ENCODE measurements at regions not wholly inside any gene's neighbourhood (a gene's known extent, or its start where the extent isn't known, plus 50 kb on each side); places are given as distances from the start of the nearest gene placed in this dataset.

DNA sequence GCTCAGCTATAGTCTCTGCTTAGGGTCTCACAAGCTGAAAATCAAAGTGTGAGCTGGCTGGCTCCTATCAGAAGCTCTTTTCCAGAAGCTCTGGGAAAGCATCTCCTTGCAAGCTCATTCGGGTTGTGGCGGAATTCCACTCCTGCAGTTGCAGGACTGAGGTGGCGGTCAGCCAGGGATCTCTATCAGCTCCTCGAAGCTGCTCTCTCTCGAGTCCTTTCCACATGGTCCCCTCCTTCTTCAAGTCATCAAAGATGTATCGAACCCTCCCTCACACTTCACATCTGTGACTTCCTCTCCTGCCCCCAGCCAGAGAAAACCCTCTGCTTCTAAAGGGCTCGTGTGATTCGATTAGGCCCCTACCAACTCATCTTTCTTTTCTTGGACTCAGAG lies 141.7 kb downstream of the ZFP36L2 start:
- DNase-seq: no peak

DNA sequence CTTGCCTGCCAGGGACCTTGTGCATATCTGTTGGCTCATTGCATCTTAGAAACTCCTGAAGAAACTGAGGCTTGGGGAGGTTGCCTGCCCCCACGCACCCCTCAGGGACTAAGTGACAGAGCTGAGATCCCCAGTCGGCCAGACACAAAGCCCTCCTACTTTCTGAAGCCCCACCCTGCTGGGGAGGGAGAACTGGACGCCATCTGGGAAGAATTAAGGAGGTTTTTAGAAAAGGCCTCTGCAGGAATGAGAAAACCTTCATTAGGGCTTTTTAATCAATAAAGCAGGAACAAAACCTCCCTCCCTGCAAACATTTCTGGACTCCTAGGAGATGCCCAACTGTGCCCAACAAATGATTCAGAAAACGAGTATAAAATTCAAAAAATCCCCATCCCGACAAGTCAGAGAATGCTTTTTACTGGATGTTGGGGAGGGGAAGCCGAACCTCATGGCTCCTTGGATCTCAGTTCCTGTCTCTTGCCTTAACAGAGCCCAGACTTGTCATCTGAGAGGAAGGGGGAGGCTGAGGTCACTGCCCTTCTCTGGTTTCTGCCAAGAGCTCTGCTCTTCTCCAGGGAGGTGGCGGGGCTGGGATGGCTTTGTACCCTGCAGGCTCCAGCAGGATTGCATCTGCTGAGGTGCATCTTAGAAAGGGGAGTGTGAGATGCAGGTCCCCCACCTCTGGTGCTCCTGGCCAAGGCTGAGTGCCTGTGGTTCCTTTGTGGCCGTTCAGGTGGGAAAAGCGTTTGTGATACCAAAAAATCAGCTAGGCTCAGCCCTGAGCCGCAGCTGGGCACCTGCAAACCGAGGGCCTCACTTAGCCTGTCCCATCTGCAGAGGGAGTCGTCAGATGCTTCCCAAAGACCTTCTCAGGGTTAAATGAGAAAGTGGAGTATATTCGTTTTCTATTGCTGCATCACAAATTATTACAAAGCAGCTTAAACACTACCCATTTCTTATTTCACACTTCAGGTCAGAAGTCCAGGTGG lies 142.4 kb downstream of the ZFP36L2 start:
- no peak for DNase-seq

DNA sequence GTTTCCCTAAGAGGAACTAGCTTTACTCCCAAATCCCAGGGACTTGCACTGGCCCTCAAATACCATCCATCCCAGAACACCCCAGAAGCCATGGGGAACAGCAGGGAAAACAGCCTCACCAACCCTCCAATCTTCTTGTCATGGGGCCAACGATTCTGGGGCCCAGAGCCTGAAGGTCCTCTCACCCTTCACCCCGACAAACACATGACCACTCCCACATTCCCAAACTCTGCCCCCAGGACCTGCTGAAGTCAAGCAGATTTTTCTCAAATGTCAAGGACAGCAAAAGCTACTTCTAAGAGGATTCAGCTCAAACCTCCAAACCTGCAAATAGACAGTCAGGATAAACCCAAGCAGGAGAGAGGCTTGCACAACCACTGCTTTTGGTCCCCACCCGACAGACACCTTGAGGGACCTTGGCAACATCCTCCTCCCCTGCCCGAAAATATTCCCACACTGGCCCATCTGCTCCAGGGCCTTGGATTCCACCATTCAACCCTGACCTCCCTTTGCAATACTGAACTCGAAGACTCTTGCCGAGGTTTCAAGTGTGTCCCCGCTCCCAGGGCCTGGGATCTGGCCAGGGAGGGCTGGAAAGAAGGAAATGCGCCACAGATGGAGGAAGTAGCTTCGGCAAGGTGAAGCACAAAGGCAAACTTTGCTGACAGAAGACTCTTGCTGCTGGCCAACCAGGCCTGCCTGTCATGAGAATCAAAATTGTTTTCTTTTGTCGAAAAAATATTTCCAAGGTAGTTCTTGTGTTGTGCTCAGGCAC lies 143.3 kb downstream of the ZFP36L2 start:
- no peak for DNase-seq

DNA sequence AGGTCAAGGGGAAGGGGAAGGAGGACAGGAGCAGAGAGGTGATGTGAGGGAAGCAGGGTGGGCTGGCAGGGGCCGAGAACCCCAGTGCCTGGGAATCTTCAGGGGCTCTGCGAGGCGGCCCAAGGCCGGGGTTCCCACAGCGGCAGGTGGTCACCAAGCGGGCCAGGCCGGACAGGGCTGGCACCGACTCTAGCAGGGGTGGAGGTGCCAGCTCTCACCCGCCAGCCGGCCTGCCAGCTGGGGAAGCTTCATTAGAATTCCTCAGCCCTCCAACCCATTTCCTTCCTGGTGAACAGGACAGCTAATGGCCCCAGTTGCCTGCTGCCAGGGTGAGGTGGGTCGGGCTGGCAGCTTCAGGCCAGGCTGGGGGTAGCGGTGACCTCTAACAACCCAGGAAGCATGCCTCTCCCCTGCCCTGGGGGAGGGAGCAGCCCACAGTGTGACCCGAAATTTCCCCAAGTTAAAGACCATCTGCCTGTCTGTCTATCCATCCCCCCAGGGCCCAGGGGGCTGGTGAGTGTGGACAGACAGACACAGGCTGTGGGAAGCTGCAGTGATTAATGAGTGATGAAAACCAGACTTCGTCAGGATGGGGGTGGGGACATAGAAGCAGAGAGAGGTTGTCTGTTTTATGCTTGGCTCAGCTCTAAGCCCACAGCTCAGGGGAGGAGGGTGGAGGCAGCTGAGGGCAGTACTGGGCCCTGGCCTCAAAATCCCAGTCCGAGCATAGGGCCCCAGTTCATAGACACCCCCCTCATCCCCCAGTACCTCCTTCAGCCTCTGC lies 144.1 kb downstream of the ZFP36L2 start:
- no peak for DNase-seq

DNA sequence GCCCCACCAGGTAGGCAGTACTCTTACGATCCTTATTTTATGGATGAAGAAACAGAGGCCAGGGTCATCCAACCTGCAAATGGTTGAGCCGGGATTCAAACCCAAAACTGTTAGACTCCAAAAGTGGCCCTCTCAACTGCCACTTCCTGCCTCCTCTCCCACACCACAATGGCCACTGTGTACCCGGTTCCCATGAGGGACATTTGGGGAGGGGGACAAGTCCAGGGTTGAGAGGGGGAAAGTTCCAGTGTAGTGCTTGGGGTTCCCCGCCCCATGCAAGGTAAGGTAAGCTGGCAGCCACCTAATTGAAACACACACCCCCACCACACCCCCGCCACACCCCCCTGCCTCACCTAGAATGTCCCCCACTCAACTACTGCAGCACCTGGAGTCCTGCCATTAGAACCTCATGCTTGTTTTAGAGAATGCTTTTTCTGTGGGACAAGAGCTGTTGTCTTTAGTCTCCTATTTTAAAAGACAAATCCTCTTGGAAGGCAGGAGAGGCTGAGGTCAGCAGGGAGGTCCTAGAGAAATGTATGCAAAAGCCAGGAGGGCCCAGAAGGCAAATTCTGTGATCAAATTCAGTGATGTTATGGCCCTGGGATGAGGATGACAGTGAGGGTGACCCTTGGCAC lies 145.2 kb downstream of the ZFP36L2 start:
- DNase-seq: no peak

DNA sequence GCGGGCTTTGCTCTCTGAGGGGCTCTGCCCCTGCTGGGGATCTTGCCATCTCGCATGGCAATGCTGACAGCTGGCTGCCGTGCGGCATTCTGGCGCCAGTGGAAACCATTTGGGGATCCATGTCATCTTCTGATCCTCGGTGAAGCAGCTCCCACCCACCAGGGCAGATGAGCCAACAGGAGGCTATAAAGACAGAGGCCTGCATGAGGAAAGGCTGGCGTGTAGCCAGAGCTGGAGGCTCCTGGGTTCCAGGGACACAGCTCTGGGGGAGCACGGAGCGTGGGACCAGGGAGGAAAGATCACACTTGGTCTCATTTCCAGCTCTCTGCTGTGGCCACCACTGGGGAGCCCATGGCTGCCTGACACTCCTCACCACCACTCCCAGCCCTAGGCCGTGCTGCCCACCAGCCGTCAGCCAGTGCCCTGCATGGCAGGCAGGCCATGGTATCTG lies 145.8 kb downstream of the ZFP36L2 start:
- DNase-seq: no peak

DNA sequence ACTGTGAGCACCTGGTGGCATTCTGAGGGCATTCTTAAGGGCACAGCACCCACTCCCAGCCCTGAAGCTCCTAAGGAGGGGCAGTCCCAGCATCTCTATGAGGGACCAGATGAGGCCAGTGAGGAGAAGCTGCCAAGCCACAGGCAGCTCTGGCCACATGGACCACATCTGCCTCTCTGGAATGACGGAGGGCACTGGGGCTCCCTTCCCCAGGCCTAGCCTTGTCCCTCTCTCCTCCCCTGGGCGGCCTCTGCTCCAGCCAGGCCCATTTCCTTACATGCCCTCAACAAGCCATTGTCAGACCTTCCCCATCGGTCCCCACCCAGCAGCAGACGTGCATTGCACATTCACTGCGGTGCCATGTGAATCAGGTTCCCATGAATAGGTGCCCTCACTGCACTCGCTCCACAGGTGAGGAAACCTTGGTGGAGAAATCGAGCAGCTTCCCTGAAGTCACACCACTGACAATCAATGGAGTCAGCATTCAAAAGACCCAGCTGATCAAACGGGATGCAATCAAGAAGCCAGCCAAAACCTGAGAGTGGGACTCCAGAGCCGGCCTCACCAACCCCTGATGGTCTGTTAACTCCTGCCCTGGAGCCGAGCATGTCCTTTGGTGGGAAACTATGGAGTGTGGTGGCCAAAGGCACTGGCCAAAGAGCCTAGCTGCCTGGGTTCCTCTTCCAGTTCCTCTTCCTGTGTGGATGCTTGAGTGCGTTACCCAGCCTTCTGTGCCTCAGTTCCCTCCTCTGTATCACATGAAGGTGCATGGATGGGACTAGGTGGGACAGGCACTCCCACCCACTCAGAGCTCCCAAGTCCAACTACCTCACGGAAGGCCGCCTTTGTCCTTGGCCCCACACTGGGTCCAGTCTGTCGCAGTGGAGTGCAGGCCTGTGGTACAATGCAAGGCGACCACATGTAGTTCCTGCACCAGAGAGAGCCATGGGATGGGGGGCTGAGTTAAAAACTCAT lies 147.3 kb downstream of the ZFP36L2 start:
- no peak for DNase-seq

DNA sequence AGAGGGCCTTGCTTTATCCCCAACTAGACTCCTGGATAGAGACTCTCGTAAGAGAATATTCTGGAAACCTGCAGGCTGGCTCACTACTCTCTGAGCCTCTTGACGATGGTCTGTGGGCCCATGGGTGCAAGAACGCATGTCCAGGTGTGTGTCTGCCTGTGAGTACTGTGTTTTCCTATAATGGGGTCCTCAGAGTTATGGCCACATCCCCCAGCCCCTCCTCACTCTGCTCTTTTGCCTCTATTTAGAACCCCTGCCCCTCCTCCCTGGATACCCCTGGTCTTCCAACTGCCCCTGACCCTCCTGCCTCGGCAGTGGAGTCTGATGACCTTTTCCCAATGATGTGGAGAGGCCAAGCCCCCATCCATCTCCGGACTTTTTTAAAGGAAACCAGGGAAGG lies 148.1 kb downstream of the ZFP36L2 start:
- DNase-seq: no peak

DNA sequence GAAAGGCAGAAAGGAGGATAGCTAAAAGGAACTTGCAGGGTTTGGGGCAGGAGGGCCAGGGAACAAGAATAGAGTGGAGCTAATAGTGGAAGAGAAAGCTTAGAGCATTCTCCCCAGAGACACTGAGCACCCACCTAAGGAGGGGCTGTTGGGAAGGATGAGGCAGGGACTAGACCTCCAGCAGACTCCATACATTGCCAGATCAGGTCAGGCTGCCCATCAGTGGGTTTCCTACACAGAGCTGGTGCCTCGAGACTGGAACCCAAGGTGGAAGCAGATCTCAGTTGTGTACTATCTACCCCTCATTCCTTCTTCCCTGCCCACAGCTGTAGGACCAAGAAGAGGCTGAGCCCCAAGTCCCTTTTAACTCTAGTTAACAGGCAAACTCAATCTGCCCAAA lies 148.5 kb downstream of the ZFP36L2 start:
- no peak for DNase-seq

DNA sequence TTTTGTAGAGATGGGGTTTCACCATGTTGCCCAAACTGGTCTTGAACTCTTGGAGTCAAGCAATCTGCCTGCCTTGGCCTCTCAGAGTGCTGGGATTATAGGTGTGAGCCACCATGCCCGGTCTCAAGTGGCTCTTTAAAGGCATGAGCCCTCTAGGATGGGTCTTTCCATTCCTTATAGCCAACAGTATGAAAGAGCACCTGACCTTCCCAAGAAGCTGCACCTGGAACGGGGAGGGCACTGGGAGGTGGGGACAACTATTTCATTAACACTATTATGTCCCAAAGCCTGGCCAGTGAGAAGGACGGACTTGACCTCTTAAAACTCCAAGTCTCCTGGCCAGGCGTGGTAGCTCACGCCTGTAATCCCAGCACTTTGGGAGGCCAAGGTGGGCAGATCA lies 149.7 kb downstream of the ZFP36L2 start:
- no peak for DNase-seq

DNA sequence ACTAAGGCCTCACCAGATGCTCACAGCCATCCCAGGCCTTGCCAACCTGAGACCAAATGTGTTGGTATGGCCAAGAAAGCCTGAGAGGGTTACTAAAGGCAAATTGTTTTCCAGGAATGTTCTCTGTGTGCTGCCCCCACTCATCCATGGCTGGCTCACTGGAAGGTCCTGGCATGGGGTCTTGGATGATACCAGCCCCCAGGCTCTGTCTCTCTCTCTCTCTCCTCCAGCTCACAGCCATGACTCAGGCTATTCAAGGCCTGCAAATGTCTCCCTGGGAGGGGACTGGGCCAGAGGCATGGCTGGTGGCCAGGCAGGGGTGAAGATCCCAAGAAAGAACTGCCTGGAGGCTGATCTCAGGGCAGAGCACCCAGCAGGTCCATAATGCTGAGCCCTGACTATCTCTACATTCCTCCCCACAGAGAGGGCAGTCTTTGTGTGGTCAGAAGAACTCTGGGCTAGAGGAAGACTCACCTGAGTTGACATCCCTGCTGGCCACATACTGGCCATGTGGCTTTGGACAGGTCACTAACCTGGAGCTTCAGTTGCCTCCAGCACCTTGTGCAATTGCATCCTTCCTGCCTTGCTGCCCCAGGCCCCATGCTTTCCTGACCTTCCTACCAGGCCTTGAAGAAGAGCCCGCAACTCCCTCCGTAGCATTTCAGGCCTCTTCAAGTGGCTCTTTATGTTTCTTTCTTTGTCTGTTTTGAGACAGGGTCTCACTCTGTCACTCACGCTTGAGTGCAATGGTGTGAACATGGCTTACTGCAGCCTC lies 150.4 kb downstream of the ZFP36L2 start:
- DNase-seq: no peak

DNA sequence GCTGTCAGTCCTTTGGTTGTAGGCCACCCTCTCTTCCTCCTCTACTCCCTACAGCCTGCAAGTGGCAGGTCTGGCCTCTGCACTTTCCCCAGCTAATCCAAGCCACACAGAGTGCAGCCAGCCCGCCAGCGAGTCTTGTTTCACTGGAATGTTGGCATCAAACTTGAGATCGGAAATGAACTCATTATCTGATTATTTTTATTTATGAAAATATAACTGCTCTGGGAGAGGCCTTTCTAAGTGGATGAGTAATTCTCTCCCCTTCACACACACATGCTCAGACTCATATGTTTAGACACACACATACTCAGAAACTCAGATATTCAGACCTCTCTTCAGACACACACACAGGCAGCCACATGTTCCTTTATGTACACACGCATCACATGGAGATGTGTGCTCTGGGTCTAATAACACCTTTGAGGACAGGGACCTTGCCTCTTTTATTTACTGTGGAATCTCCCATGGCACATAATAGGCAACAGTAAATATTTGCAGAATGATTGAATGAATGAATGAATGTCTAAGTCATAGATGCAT lies 151.3 kb downstream of the ZFP36L2 start:
- no peak for DNase-seq

DNA sequence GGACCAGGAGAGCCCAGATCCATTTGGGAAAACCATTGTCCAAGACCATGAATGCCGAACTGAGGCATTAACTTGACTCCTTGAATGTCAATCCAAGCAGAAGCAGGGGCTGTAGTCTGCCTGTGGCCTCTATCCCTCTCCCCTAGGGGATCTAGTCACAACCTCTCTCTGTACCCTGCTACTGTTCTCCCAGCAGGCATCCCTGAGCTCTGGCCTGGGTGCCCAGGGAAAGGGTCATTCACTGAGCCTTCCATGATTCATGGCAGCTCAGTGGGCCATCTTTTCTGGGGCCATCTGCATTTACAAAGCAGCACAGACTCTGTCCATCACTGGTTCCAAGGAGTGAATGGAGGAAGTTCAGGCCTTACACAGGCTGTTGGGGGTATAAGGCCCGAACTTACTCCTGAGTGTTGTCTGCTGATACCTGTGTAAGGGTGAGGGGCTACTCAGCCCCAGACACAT lies 151.8 kb downstream of the ZFP36L2 start:
- DNase-seq: no peak

DNA sequence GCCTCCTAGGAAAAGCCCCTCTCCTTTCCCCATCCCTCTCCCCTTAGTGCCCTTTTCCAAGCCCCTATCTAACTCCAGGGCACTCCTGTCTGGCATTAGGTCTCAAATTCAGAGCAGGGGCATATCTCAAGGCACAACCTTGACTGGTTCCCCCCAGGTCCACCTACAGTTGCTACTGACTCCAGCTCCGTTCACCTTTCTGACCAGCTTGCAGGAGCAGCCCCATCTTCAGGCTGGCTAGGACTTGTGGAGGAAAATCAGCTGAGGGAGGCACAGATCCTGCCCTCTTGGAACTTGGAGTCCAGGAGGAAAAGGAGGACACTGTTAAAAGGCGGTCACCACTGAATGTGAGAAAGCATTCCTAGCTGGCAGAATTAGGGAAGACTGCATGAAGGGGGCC lies 152.4 kb downstream of the ZFP36L2 start:
- DNase-seq: no peak

DNA sequence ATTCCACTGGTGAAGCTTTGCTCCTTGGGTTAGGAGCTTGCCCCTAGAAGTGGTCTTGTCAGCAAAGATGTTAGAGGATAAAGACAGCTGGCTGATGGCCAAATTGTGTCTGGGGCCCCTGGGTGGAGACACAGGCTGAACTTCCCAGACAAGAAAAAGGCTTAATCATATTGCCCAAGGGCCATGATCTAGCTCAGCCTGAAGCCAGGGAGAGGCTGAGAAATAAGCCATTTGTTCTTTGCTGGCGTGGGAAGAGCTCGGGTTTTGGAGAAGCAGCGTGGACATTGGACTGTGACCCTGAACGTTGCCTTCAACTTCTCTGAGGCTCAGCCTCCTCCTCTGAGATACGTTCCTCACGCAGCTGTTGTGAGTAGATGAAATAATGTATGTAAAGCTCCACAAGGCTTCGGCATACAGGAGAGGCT lies 153.0 kb downstream of the ZFP36L2 start:
- no peak for DNase-seq

DNA sequence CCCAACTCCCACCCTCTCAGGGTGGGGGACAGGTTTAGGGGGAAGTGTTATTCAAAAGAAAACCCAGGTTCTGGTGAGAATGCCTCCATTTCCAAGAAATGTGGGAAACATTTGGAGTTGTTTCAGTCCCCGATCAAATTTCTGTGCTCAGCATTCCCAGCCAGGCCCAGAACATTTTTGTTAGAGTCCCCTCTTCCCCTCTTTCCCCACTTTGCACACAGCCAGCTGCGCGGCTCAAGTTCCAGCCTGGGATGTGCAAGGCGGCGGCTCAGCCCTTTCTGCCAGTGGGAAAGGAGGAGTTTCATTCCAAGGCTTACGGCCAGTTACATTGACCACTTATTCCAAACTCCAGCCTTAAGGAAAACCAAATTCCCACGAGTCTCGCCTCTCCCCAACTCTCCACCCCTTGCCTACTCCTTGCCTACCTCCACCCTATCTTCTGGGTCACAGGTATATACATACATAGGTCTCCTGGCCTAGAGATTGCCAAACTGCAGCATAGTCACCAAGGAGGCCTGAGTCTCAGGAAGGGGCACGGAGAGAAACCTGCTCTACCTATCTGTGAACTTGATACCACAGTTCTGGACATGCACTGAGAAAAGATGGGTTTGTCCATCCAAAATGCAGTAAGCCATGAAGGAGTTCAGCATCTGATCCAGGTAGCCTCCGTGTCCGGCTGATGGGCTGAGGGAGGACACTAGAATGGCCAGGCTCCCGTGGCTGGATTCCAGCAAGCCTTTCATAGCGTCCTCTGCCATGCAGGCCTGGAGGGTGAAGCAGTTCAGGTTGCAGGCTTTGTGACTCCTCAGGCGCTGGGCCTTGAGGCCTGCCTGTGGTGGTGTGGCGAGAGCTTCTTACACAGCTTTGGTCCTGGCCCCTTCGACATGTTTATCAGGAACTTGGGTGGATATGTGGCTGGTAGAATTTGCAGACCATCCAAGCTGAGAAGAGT lies 154.5 kb downstream of the ZFP36L2 start:
- DNase-seq: no peak

DNA sequence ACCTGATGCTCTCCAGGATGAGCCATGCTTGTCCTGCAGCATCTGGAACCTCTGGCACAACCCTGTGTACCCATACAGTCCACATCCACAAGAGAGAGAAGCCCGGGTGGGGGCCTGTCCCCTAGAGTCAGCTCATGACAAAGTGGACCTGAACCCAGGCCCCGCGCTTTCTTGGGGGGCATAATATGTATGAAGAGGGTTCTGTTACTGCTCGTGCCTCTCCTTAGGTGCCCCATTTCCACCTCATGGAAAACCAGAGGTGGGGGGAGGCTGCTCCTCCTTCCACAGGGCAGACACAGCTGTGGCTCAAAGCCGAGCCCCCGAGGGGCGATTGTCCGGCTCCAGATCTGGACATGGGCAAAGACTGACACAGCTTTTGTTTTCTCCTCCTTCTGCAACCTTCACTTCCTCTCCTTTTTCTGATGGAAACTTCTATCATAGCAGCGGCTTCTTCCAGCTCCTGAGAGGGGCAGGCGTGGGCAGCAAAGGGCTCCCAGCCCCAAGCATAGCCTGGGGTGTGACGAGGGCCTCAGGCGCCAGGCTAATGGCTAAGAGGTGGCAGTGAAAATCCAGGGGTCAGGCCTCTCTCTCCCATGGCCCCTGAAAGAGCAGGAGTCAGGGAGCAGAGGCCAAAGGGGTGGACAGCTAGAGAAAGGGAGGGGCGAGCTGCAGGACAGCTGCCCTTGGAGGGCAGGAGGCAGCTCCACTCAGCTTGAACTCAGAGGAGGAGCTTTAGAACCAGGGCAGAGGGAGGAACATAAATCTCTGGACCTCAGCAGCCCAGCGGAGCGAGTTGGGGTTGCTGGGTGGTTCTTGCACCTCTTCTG lies 155.5 kb downstream of the ZFP36L2 start:
- no peak for DNase-seq

DNA sequence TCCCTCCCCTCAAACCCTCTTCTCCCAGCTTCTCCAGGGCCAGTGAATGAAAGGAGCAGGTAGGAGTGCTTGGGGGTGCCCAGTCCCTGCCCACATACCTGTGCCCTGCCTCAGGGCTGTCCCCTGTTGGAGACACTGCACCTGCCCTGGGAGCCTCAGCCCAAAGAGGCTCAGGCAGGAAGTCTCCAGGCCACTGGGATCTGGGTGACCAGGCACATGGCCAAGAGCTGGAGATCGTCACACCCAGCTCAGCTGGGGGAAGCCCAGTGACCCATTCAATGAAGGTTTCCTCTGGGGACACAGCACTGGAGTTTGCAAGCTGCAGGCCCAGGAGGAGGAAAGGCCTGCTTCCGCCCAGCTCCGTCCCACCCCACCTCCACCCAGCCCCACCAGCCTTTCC lies 156.4 kb downstream of the ZFP36L2 start:
- no peak for DNase-seq
